H9 (cell line): ENCODE measurements at regions not wholly inside any gene's neighbourhood (a gene's known extent, or its start where the extent isn't known, plus 50 kb on each side); places are given as distances from the start of the nearest gene placed in this dataset.

Experiments used
- DNase-seq: peaks from one replicate; pipeline ENCODE4 v3.0.0-alpha.2; 2017
- H2AFZ ChIP-seq: one replicate; pipeline ENCODE4 v1.6.1; 2013; ENCODE audit warnings: mild to moderate bottlenecking, low read length, control low read depth, moderate library complexity
- H2AK5ac ChIP-seq: 2 replicates; pipeline ENCODE4 v1.6.1; 2013; ENCODE audit warnings: low read length, control low read depth, mixed read lengths; ENCODE audit not compliant: insufficient read length
- H2BK120ac ChIP-seq: one replicate; pipeline ENCODE4 v1.6.1; 2013; ENCODE audit warnings: low read depth, mild to moderate bottlenecking, low read length, control low read depth, inconsistent platforms; ENCODE audit not compliant: poor library complexity, severe bottlenecking
- H2BK12ac ChIP-seq: 2 replicates; pipeline ENCODE4 v1.6.1; 2013; ENCODE audit warnings: low read length, control low read depth, mixed read lengths, low read depth; ENCODE audit not compliant: insufficient read length
- H2BK15ac ChIP-seq: 2 replicates; pipeline ENCODE4 v1.6.1; 2013; ENCODE audit warnings: low read depth, low read length, control low read depth
- H2BK20ac ChIP-seq: one replicate; pipeline ENCODE4 v1.6.1; 2013; ENCODE audit warnings: low read depth, mild to moderate bottlenecking, low read length, control low read depth, inconsistent platforms; ENCODE audit not compliant: poor library complexity, severe bottlenecking
- H2BK5ac ChIP-seq: 2 replicates; pipeline ENCODE4 v1.6.1; 2013; ENCODE audit warnings: low read length, control low read depth, mixed read lengths; ENCODE audit not compliant: insufficient read length
- H3K14ac ChIP-seq: 2 replicates; pipeline ENCODE4 v1.6.1; 2013; ENCODE audit warnings: low read length, control low read depth; ENCODE audit not compliant: insufficient read depth
- H3K18ac ChIP-seq: 2 replicates; pipeline ENCODE4 v1.6.1; 2013; ENCODE audit warnings: low read depth, mild to moderate bottlenecking, mixed read lengths, low read length, control low read depth; ENCODE audit not compliant: insufficient read length
- H3K23ac ChIP-seq: 2 replicates; pipeline ENCODE4 v1.6.1; 2013; ENCODE audit warnings: low read length, control low read depth, mixed read lengths, low read depth; ENCODE audit not compliant: insufficient read length
- H3K23me2 ChIP-seq: 2 replicates; pipeline ENCODE4 v1.6.1; 2013; ENCODE audit warnings: low read depth, mild to moderate bottlenecking, mixed read lengths, low read length, control low read depth; ENCODE audit not compliant: insufficient read length, poor library complexity, severe bottlenecking
- H3K27ac ChIP-seq: 2 replicates; pipeline ENCODE4 v1.5.1; 2013; ENCODE audit warnings: low read length, control low read depth, mixed read lengths, low read depth; ENCODE audit not compliant: insufficient read length
- H3K27me3 ChIP-seq: 2 replicates; pipeline ENCODE4 v1.6.1; 2013; ENCODE audit warnings: low read length, control low read depth, inconsistent platforms; ENCODE audit not compliant: insufficient read depth
- H3K4ac ChIP-seq: 2 replicates; pipeline ENCODE4 v1.6.1; 2013; ENCODE audit warnings: low read depth, mild to moderate bottlenecking, control low read depth, inconsistent platforms, low read length, moderate library complexity
- H3K4me1 ChIP-seq: 2 replicates; pipeline ENCODE4 v1.6.1; 2013; ENCODE audit warnings: low read length, control low read depth, inconsistent platforms; ENCODE audit not compliant: insufficient read depth
- H3K4me2 ChIP-seq: 2 replicates; pipeline ENCODE4 v1.6.1; 2013; ENCODE audit warnings: low read length, control low read depth, mixed read lengths; ENCODE audit not compliant: insufficient read length, insufficient read depth
- H3K56ac ChIP-seq: 2 replicates; pipeline ENCODE4 v1.6.1; 2013; ENCODE audit warnings: low read depth, mild to moderate bottlenecking, mixed read lengths, low read length, control low read depth; ENCODE audit not compliant: insufficient read length
- H3K79me1 ChIP-seq: 2 replicates; pipeline ENCODE4 v1.6.1; 2013; ENCODE audit warnings: low read depth, mild to moderate bottlenecking, moderate library complexity, low read length, control low read depth, inconsistent platforms; ENCODE audit not compliant: insufficient read depth, poor library complexity, severe bottlenecking
- H3K79me2 ChIP-seq: 2 replicates; pipeline ENCODE4 v1.6.1; 2013; ENCODE audit warnings: low read length, control low read depth, inconsistent platforms; ENCODE audit not compliant: insufficient read depth
- H3K9ac ChIP-seq: 2 replicates; pipeline ENCODE4 v1.6.1; 2013; ENCODE audit warnings: low read length, control low read depth, mixed read lengths; ENCODE audit not compliant: insufficient read length; ENCODE audit errors: extremely low read depth
- H3K9me3 ChIP-seq: one replicate; pipeline ENCODE4 v1.6.1; 2013; ENCODE audit warnings: low read depth, low read length, inconsistent platforms; ENCODE audit not compliant: control insufficient read depth
- H3T11ph ChIP-seq: one replicate; pipeline ENCODE4 v1.6.1; 2013; ENCODE audit warnings: mild to moderate bottlenecking, low read length, control low read depth, inconsistent platforms
- H4K20me1 ChIP-seq: one replicate; pipeline ENCODE4 v1.6.1; 2013; ENCODE audit not compliant: control insufficient read depth, insufficient read length, insufficient read depth
- H4K5ac ChIP-seq: 2 replicates; pipeline ENCODE4 v1.6.1; 2013; ENCODE audit warnings: low read depth, mild to moderate bottlenecking, mixed read lengths, low read length, control low read depth; ENCODE audit not compliant: insufficient read length
- H4K8ac ChIP-seq: replicated peaks from 2 replicates; pipeline ENCODE4 v1.6.1; 2013; ENCODE audit warnings: low read length, control low read depth, mixed read lengths, low read depth; ENCODE audit not compliant: insufficient read length
- H4K91ac ChIP-seq: 2 replicates; pipeline ENCODE4 v1.6.1; 2013; ENCODE audit warnings: low read depth, mild to moderate bottlenecking, moderate library complexity, mixed read lengths, low read length, control low read depth; ENCODE audit not compliant: insufficient read length
- H3K27ac Mint-ChIP-seq, 3 experiments: 2 replicates in 2 of 3; 3 replicates in 1 of 3; pipeline ENCODE4 v1.8.0; 2020 to 2021; ENCODE audit warnings: mixed read lengths in 3 of 3, mild to moderate bottlenecking in 1 of 3, moderate library complexity in 1 of 3
- H3K27me3 Mint-ChIP-seq: 2 replicates; pipeline ENCODE4 v1.8.0; 2021; ENCODE audit warnings: low read depth, mild to moderate bottlenecking, moderate library complexity, mixed read lengths
- H3K36me3 Mint-ChIP-seq, 3 experiments: 2 replicates in 2 of 3; 3 replicates in 1 of 3; pipeline ENCODE4 v1.8.0; 2020 to 2021; ENCODE audit warnings: low read depth in 3 of 3, mixed read lengths in 3 of 3; ENCODE audit not compliant: insufficient read depth in 1 of 3
- H3K4me1 Mint-ChIP-seq, 2 experiments: 2 replicates each; pipeline ENCODE4 v1.8.0; 2020; ENCODE audit warnings: mixed read lengths in 2 of 2
- H3K4me3 Mint-ChIP-seq, 2 experiments: 2 replicates in 1 of 2; 3 replicates in 1 of 2; pipeline ENCODE4 v1.8.0; 2020 to 2021; ENCODE audit warnings: mild to moderate bottlenecking in 2 of 2, mixed read lengths in 2 of 2, moderate library complexity in 1 of 2
- H3K9me3 Mint-ChIP-seq, 2 experiments: 2 replicates in 1 of 2; 3 replicates in 1 of 2; pipeline ENCODE4 v1.8.0; 2020; ENCODE audit warnings: mild to moderate bottlenecking in 2 of 2, mixed read lengths in 2 of 2, moderate library complexity in 1 of 2
- CTCF ChIP-seq: fragments of 200-600 bp; sonication (generic); conservative IDR thresholded peaks from 3 replicates; pipeline ENCODE4 v1.8.0; 2021; ENCODE audit warnings: antibody characterized with exemption, mild to moderate bottlenecking

GRCh38 chr1:82538876-82539275 lies 738.1 kb downstream of the ADGRL2 start:
- H3K23ac ChIP-seq: no peak overlapping the region
- H3T11ph ChIP-seq: no peak overlapping the region
- H4K5ac ChIP-seq: no peak overlapping the region
- no peak overlapping the region for H4K8ac ChIP-seq
- H2BK5ac ChIP-seq: no peak overlapping the region
- no peak for TF ChIP-seq CTCF
- H2BK120ac ChIP-seq: no peak overlapping the region
- H3K27me3 ChIP-seq: no peaks in the 10 kb centered on the region
- H3K4me1 Mint-ChIP-seq: no peaks in the 10 kb centered on the region
- no peak overlapping the region for H3K4me3 Mint-ChIP-seq
- no peak overlapping the region for H2BK15ac ChIP-seq
- H3K9ac ChIP-seq: no peak overlapping the region
- H3K18ac ChIP-seq: no peak overlapping the region
- H4K91ac ChIP-seq: no peak overlapping the region
- H3K14ac ChIP-seq: no peak overlapping the region
- H2AFZ ChIP-seq: no peak overlapping the region
- H3K4ac ChIP-seq: no peak overlapping the region
- H3K56ac ChIP-seq: no peak overlapping the region
- no peak for DNase-seq
- no peaks in the 10 kb centered on the region for H4K20me1 ChIP-seq
- no peak overlapping the region for H2BK20ac ChIP-seq
- no peak overlapping the region for H3K27ac ChIP-seq
- no peaks in the 10 kb centered on the region for H3K9me3 ChIP-seq
- peaks cover 2 to 13% (median 5%) of the 10 kb centered on the region in 3 experiments; a peak in 3 of 7 replicates for H3K36me3 Mint-ChIP-seq
- no peaks in the 10 kb centered on the region for H3K4me1 ChIP-seq
- H3K27me3 Mint-ChIP-seq: no peaks in the 10 kb centered on the region
- H2AK5ac ChIP-seq: no peak overlapping the region
- H3K79me2 ChIP-seq: no peaks in the 10 kb centered on the region
- H3K23me2 ChIP-seq: no peaks in the 10 kb centered on the region
- H3K79me1 ChIP-seq: no peaks in the 10 kb centered on the region
- H3K9me3 Mint-ChIP-seq: peaks cover 5% of the 10 kb centered on the region in 2 experiments; a peak in 2 of 5 replicates
- H3K4me2 ChIP-seq: no peak overlapping the region
- no peak overlapping the region for H2BK12ac ChIP-seq
- H3K27ac Mint-ChIP-seq: no peak overlapping the region
